LoVo (cell line): ENCODE measurements at regions not wholly inside any gene's neighbourhood (a gene's known extent, or its start where the extent isn't known, plus 50 kb on each side); places are given as distances from the start of the nearest gene placed in this dataset.
"Not testable (repeated sequence)": the region's sequence is repeated elsewhere in the genome, so short reads cannot be mapped to it uniquely, and the experiment has no call there.

Experiments
- DNase-seq: peaks from one replicate; pipeline ENCODE4 v3.0.0-alpha.2; 2016; ENCODE audit warnings: low spot score

- no peak for DNase-seq
Measured at GRCh38 chr14:40252817-40253447, 820.7 kb upstream of the FBXO33 start.

DNA sequence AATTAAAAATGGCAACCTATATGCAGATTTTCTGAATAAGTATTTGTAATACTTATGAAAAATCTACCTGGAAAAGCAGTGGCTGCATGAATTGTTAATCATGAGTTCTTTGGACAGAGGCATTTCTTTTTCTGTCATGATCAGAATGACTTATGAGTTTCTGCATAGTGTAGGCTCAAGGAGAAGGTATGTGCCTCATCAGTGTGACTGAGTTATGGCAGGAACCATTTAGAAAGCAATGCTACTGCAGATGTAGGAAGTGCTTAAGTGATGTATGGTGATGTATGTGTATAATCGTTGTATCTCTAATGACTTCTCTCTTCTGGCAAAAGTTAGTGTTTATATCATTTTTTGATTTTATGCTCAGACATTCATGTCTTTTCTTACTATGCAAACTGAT is 816.4 kb upstream of the FBXO33 start:
- no peak for DNase-seq

- no peak for DNase-seq
Measured at GRCh38 chr14:40240245-40240859, 808.1 kb upstream of the FBXO33 start.

DNA sequence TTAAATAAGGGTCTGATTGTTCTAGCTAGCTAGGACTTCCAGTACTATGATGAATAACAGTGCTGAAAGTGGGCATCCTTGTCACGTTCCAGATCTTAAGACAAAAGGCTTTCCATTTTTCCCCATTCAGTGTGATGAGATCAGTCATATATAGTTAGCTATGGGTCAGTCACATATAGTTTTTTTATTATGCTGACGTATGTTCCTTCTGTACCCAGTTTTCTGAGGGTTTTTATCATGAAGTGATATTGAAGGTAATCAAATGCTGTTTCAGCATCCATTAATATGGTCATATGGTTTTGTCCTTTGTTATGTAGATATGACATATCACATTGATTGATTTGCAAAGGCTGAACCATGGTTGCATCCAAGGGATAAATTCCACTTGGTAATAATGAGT is 800.1 kb upstream of the FBXO33 start:
- no peak for DNase-seq

GRCh38 chr14:40229676-40230075 is 797.4 kb upstream of the FBXO33 start:
- DNase-seq = no peak

- DNase-seq = no peak
Measured at GRCh38 chr14:40222996-40223395, 790.8 kb upstream of the FBXO33 start.

- no peak for DNase-seq
Measured at GRCh38 chr14:40221428-40221827, 789.2 kb upstream of the FBXO33 start.

DNA sequence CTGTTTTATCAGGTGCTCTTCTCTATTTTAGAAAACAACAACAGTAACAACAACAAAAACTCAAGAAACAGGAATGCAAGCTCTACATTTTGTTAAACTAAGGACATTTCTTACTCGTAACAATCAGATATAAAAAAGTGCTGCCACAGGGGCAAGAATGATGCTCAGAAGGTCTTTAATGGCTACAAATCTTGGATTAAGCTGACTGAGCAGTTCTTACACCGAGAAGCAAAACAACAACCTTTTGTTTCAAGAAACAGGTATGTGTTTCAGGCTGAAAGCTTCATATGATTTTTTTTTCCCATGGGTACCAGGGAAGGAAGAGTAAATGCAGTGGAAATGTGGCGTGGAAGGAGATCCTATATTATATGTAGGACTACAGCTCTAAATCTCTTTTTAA is 786.8 kb upstream of the FBXO33 start:
- no peak for DNase-seq

DNA sequence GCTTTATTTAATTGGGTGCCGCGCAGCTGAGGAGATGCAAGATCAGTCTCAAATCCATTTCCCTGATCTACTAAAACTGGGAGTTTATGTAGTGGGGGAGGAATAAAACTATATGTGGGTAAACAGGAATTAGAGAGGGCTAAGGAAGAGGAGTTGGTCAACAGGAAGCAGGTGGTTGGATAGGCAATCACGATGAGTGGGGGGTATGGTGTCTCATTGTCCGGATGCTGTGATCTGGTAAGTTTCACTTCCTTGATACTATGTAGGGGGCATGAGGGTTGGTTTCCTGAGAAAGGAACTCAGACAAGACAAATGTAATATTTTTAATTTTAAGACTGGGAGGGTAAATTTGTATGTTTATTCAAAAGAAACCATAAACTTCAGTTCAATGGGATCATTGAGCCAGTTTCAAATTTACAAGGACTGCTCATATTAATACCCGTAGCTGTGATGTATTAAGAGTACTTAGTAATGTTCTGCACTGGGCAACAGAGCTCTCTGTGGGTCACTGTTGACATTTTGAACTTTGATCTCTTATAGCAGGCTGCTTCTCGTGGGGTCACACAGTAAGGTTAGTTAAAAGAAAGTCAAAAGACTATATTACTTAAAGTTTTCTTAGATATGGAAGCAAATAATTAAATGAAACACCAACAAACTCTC is 786.2 kb upstream of the FBXO33 start:
- no peak for DNase-seq

DNA sequence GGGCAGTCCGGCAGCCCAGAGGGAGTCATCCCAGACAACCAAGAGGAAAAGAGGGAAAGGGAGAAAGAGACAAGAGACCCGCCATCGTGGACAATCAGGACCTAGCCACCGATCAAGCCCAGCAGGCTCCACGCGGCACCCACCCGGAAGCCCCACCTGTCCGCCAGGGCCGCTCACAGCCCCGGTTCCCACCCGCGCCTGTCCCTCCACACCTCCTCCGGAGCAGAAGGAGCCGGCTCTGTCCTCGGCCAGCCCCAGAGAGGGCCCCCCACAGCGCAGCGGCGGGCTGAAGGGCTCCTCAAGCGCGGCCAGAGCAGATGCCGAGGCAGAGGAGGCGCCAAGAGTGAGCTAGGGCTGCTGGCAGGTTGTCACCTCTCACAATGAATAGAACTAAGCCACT is 784.7 kb upstream of the FBXO33 start:
- DNase-seq = no peak

GRCh38 chr14:40216408-40216807 is 784.2 kb upstream of the FBXO33 start:
- DNase-seq = not testable (repeated sequence)

- no peak for DNase-seq
Measured at GRCh38 chr14:40213701-40214100, 781.5 kb upstream of the FBXO33 start.

GRCh38 chr14:40204441-40205175 is 772.4 kb upstream of the FBXO33 start:
- no peak for DNase-seq

- no peak for DNase-seq
Measured at GRCh38 chr14:40199101-40199500, 766.9 kb upstream of the FBXO33 start.

- DNase-seq = no peak
Measured at GRCh38 chr14:40197344-40197743, 765.1 kb upstream of the FBXO33 start.

DNA sequence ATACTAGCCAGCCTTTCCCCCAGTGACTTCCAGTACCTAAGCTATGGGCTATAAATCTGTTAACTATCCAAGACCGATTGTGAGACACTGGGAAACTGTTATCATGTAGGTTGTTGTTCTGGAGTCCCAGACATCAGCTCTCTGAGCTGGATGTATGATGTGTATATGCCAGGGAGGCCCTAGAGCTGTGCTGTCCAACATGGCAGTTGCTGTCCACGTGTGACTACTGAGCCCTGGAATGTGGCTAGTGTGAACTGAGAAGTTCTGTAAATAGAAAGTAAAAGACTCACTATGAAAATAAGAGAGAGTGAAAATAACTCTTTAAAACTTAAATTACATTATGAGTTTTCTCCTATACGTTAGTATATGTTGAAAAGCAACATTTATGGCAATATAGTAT is 755.8 kb upstream of the FBXO33 start:
- no peak for DNase-seq

- DNase-seq = no peak
Measured at GRCh38 chr14:40164083-40164482, 731.9 kb upstream of the FBXO33 start.

DNA sequence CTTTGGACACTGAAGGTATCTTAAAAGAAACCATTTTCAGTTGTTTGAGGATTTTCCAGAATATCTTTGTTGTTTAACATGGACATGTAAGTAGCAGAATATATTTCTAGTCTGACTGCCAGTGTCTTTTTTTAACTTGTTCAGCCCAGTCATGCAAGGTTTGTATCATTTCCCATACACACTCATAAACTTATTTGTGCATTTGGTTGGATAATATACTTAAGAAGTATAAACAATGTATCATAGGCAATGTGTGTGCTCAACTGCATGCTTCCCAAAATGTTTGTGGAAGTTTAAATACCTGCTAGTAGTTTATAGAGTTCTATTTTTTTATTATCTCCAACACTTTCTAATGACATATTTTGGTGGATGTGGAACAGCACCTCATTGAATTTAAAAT is 707.4 kb upstream of the FBXO33 start:
- DNase-seq = no peak

GRCh38 chr14:40133463-40133862 is 701.2 kb upstream of the FBXO33 start:
- DNase-seq = no peak

GRCh38 chr14:40129159-40129558 is 696.9 kb upstream of the FBXO33 start:
- no peak for DNase-seq

DNA sequence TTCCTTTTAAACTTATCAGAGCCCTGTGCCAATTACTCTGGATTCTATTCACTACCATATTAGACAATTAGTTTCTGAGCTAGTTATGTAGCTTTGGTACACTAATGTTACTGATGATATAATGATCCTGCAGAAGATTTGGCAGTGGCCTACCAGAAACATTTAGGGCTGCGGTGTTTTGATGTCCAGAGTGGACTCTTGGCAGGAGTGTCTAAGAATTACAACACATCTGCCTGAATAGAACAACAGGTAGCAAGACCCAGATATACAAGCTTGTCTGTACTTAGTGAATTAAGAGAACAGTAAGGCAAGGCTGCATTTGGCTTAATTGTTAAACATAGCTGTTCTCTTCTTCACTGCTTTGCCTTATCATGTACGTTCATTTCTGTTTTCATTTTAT is 691.6 kb upstream of the FBXO33 start:
- no peak for DNase-seq

DNA sequence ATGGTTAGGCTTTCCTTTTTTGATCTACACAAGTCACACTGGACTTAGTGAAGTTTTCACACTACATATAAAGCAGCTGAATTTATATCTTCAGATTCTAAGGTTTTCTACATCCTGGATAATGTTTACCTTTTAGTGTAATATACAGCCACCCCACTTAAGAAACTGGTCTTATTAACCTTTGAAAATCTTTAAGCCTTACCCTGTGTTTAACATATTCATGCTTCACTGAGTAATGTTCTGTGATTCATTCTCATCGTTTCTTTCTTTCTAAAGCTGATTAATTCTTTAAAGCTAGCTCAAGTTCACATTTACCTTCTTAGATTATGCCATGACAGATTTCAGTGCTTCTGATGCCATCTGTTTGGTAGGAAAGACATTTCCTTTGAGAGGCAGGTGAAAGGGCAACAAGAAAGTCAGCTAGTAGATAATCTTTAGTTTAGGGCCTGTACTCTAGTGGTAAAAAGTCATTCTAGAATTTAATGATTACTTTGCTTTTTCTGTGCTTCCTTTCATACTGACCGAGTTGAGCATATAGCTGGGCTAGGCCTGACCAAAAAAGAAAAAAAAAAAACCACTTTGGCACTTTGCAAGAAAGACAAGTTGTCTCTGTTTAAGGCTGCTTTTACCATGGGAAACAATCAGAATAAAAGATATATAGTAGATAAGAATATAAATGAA is 690.9 kb upstream of the FBXO33 start:
- peak; percentile 11 for DNase-seq
